Small intestine (tissue), 7 donors: ENCODE measurements at regions not wholly inside any gene's neighbourhood (a gene's known extent, or its start where the extent isn't known, plus 50 kb on each side); places are given as distances from the start of the nearest gene placed in this dataset.

Experiments
- DNase-seq, 2 donors: peaks; one replicate each; pipeline versions ENCODE4 v3.0.0 to v3.0.0-alpha.2; 2013
- FAIRE-seq: peaks from 2 replicates; lab custom pipeline; 2012; peaks lifted over from hg19 to GRCh38; lab: Jason Lieb, UNC
- H3K27ac ChIP-seq, 3 donors: one replicate each; pipeline ENCODE4 v1.5.1; 2013; ENCODE audit warnings: low read length in 2 of 3, mild to moderate bottlenecking in 2 of 3, control low read depth in 1 of 3, inconsistent platforms in 1 of 3, low read depth in 1 of 3, moderate library complexity in 1 of 3
- H3K27me3 ChIP-seq, 3 donors: one replicate each; pipeline ENCODE4 v1.6.1; 2013; ENCODE audit warnings: low read length in 3 of 3, inconsistent platforms in 1 of 3; ENCODE audit not compliant: control insufficient read depth in 3 of 3, insufficient read depth in 3 of 3
- H3K36me3 ChIP-seq, 3 donors: one replicate each; pipeline ENCODE4 v1.6.1; 2013; ENCODE audit warnings: low read length in 3 of 3, inconsistent platforms in 1 of 3, low read depth in 1 of 3, mild to moderate bottlenecking in 1 of 3, moderate library complexity in 1 of 3; ENCODE audit not compliant: control insufficient read depth in 3 of 3, insufficient read depth in 2 of 3
- H3K4me1 ChIP-seq, 3 donors: one replicate each; pipeline ENCODE4 v1.6.1; 2013; ENCODE audit warnings: low read length in 2 of 3, inconsistent platforms in 1 of 3, low read depth in 1 of 3, mild to moderate bottlenecking in 1 of 3, moderate library complexity in 1 of 3; ENCODE audit not compliant: control insufficient read depth in 3 of 3, insufficient read depth in 2 of 3
- H3K4me3 ChIP-seq, 3 donors: one replicate each; pipeline ENCODE4 v1.5.1; 2013; ENCODE audit warnings: low read length in 3 of 3, control low read depth in 1 of 3, inconsistent platforms in 1 of 3, low read depth in 1 of 3, mild to moderate bottlenecking in 1 of 3, moderate library complexity in 1 of 3
- H3K9me3 ChIP-seq, 2 donors: one replicate each; pipeline ENCODE4 v1.6.1; 2013; ENCODE audit warnings: low read depth in 1 of 2, low read length in 1 of 2; ENCODE audit not compliant: control insufficient read depth in 2 of 2, insufficient read depth in 1 of 2
- WGBS, 3 donors: extraction: QIAGEN DNeasy Blood & Tissue Kit; methylation state at CpG; one replicate each; pipeline ENCODE4 v1.1.7; 2013; 5-methylcytosine and 5-hydroxymethylcytosine counted together
- donor health status: healthy with polysubstance abuse.
- donor health status: control.
- donor health status: control.
- donor health status: Bipolar disorder and iron deficiency.
- donor health status: healthy.

- H3K9me3 ChIP-seq = peaks cover 0 to 2% of the 10 kb centered on the region in 2 donors
- H3K4me1 ChIP-seq = no peaks in the 10 kb centered on the region
- no peaks in the 10 kb centered on the region for H3K36me3 ChIP-seq
- no peak for FAIRE-seq
- 12 to 33% (median 26%) methylated on average over 13 of the region's 13 CpGs for WGBS, 3 donors
- DNase-seq = no peak
- no peak overlapping the region for H3K27ac ChIP-seq
- peaks cover 0 to 27% (median 24%) of the 10 kb centered on the region in 3 donors for H3K27me3 ChIP-seq
- H3K4me3 ChIP-seq = no peak overlapping the region
Measured at GRCh38 chr7:32428546-32428945, 61.6 kb downstream of the LSM5 start.

DNA sequence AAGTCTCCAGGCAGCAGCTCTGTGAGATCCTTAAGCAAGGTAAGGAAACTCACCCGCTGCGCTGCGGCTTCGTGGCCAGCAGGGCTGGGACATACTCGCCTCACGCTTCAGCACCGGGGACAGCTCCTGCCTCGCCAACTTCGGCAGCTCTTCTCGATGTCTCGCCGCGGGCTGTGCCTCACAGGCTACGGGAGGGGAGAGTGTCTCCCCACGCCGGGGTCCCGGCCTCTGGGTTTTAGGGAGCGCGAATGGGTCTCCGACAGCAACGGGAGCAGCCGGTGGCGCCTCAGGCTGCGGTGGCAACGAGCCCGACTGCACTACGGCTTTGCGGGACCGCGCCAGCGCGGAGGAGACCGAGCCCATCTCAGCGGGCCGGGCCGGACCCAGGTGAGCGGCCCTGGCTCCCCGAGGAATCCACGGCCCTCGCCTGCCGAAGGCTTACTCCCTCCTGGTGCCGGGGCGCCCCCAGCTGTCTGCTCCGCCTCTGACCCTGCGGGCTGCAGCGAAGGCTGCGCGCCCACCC lies 62.4 kb downstream of the LSM5 start:
- FAIRE-seq = no peak
- H3K9me3 ChIP-seq = peaks cover 0 to 2% of the 10 kb centered on the region in 2 donors

DNA sequence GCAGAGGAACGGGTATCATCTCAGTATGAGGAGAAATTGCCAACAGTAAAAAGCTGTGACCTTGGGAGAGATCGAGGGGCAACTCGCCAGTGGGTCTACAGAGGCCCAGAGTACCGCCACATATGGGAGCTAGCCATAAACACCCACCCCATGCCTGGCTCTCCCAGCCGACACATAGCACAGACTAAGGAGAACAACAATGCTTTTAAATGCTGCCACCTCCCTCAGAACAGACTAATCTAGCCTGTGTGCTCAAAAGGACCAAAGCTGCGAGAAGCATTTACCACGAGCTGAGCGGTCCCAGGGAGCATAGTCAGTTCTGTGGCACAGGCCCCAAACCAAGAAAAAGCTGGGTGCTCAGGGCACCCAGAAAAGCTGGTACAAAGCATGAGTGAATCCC lies 73.3 kb downstream of the LSM5 start:
- FAIRE-seq (no peak), DNase-seq (no peak)
- H3K27me3 ChIP-seq = peaks cover 0 to 3% (median 0%) of the 10 kb centered on the region in 3 donors
- H3K4me1 ChIP-seq = no peaks in the 10 kb centered on the region
- no peak overlapping the region for H3K4me3 ChIP-seq
- H3K9me3 ChIP-seq = no peaks in the 10 kb centered on the region
- 70 to 74% (median 74%) methylated on average over 8 of the region's 8 CpGs for WGBS, 3 donors
- H3K36me3 ChIP-seq = no peaks in the 10 kb centered on the region
- H3K27ac ChIP-seq = no peak overlapping the region

More for the DNA sequence above, 62.4 kb downstream of the LSM5 start:
- Histone ChIP-seq H3K36me3 (no peaks in the 10 kb centered on the region), H3K4me1 (no peaks in the 10 kb centered on the region), H3K27ac (no peak overlapping the region), H3K27me3 (peaks cover 0 to 27% (median 22%) of the 10 kb centered on the region in 3 donors), H3K4me3 (no peak overlapping the region)
- WGBS, 3 donors = 7 to 32% (median 28%) methylated on average over 48 of the region's 48 CpGs
- DNase-seq = peak; percentile 24 to 87

DNA sequence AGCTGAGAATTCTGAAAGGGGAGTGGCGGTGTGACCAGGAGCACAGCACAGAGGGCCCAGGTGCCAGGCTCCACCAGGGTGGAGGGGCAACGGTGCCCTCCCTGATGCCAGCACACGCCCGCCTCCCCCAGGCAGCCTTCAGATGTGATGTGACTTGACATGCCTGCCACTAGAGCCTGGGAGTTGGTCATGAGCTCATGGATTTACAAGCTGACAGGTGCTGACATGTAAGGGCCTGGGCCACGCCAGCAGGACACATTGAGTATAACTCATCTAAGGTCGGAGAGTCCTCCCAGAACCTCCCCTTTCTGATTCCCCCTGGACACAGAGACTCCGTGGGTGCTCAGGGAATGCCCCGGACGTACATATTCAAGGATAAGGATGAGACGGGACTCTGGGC lies 74.2 kb downstream of the LSM5 start:
- no peak overlapping the region for H3K4me3 ChIP-seq
- FAIRE-seq = no peak
- no peaks in the 10 kb centered on the region for H3K9me3 ChIP-seq
- no peaks in the 10 kb centered on the region for H3K4me1 ChIP-seq
- H3K36me3 ChIP-seq = no peaks in the 10 kb centered on the region
- no peak for DNase-seq
- no peak overlapping the region for H3K27ac ChIP-seq
- peaks cover 0 to 3% (median 0%) of the 10 kb centered on the region in 3 donors for H3K27me3 ChIP-seq
- 60 to 79% (median 67%) methylated on average over 10 of the region's 10 CpGs for WGBS, 3 donors

GRCh38 chr7:32415519-32415918 lies 74.7 kb downstream of the LSM5 start:
- FAIRE-seq (no peak), DNase-seq (no peak)
- H3K27me3 ChIP-seq = peaks cover 0 to 3% (median 0%) of the 10 kb centered on the region in 3 donors
- 54 to 68% (median 60%) methylated on average over 6 of the region's 6 CpGs for WGBS, 3 donors
- H3K27ac ChIP-seq = no peak overlapping the region
- no peaks in the 10 kb centered on the region for H3K4me1 ChIP-seq
- H3K36me3 ChIP-seq = no peaks in the 10 kb centered on the region
- H3K9me3 ChIP-seq = no peaks in the 10 kb centered on the region
- no peak overlapping the region for H3K4me3 ChIP-seq

GRCh38 chr7:32412471-32412870 lies 77.7 kb downstream of the LSM5 start:
- Histone ChIP-seq H3K27me3 (no peaks in the 10 kb centered on the region), H3K4me3 (no peak overlapping the region), H3K9me3 (no peaks in the 10 kb centered on the region), H3K4me1 (no peaks in the 10 kb centered on the region), H3K27ac (no peak overlapping the region), H3K36me3 (no peaks in the 10 kb centered on the region)
- FAIRE-seq (no peak), DNase-seq (no peak)
- 60 to 66% (median 64%) methylated on average over 4 of the region's 4 CpGs for WGBS, 3 donors

DNA sequence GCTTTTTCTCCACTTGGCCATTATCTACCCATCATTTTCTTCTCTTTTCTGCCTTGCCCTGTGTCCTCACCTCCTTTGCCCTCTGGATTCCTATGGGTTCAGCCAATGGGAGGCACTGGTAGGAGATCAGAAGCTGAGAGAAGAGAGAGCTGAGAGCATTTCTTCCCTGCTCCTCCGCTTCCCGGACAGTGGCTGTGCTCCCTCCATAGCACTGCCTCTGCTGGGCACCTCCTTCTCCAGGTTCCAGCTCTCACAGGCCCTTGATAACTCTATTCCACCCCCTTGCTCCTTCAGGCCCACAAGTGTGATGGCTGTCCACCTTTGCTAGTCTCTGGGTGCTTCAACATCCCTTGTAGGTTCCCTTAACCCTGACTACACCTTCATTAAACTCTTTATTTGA lies 79.6 kb downstream of the LSM5 start:
- FAIRE-seq (no peak), DNase-seq (no peak)
- no peaks in the 10 kb centered on the region for H3K9me3 ChIP-seq
- WGBS, 3 donors = 75 to 97% (median 92%) methylated on average over 2 of the region's 2 CpGs
- no peaks in the 10 kb centered on the region for H3K4me1 ChIP-seq
- H3K27ac ChIP-seq = no peak overlapping the region
- no peak overlapping the region for H3K4me3 ChIP-seq
- no peaks in the 10 kb centered on the region for H3K36me3 ChIP-seq
- peaks cover 0 to 2% (median 0%) of the 10 kb centered on the region in 3 donors for H3K27me3 ChIP-seq

- H3K36me3 ChIP-seq = no peaks in the 10 kb centered on the region
- FAIRE-seq (no peak), DNase-seq (no peak)
- H3K4me1 ChIP-seq = no peaks in the 10 kb centered on the region
- WGBS, 3 donors = 7 to 44% (median 35%) methylated on average over 1 of the region's 1 CpG
- H3K4me3 ChIP-seq = no peak overlapping the region
- no peaks in the 10 kb centered on the region for H3K9me3 ChIP-seq
- no peak overlapping the region for H3K27ac ChIP-seq
- H3K27me3 ChIP-seq = peaks cover 0 to 4% (median 0%) of the 10 kb centered on the region in 3 donors
Measured at GRCh38 chr7:32406386-32406785, 83.8 kb downstream of the LSM5 start.
